ENCODE measurements at regions not wholly inside any gene's neighbourhood (a gene's known extent, or its start where the extent isn't known, plus 50 kb on each side); places are given as distances from the start of the nearest gene placed in this dataset.

DNA sequence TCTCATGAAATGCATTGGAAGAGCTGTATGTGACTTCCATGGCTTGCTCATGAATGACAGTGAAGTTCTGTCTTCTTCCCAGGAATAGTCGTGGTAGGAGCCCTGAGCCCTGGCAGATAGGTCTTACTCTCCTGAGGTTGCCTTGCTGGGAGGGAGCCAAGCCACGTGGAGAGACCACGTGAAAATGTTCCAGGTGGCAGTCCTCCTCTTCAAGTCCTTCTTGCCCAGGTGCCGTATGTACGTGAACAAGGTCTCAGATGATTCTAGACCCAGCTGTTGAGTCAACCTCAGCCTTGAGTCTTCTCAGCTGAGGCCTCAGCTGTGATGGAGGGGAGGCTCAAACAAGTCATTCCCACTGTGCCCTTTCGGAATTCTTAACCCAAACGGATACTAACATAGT is 192.4 kb upstream of the PRDM1 start (continued):
- TF ChIP-seq, protein P1, sequence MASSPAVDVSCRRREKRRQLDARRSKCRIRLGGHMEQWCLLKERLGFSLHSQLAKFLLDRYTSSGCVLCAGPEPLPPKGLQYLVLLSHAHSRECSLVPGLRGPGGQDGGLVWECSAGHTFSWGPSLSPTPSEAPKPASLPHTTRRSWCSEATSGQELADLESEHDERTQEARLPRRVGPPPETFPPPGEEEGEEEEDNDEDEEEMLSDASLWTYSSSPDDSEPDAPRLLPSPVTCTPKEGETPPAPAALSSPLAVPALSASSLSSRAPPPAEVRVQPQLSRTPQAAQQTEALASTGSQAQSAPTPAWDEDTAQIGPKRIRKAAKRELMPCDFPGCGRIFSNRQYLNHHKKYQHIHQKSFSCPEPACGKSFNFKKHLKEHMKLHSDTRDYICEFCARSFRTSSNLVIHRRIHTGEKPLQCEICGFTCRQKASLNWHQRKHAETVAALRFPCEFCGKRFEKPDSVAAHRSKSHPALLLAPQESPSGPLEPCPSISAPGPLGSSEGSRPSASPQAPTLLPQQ (tag by site-specific recombination; IDR thresholded peaks at IDR 0.05), result no peak
- TF ChIP-seq, protein P2, sequence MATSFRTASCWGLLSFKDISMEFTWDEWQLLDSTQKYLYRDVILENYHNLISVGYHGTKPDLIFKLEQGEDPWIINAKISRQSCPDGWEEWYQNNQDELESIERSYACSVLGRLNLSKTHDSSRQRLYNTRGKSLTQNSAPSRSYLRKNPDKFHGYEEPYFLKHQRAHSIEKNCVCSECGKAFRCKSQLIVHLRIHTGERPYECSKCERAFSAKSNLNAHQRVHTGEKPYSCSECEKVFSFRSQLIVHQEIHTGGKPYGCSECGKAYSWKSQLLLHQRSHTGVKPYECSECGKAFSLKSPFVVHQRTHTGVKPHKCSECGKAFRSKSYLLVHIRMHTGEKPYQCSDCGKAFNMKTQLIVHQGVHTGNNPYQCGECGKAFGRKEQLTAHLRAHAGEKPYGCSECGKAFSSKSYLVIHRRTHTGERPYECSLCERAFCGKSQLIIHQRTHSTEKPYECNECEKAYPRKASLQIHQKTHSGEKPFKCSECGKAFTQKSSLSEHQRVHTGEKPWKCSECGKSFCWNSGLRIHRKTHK (tag by site-specific recombination; IDR thresholded peaks at IDR 0.05), result no peak
- TF ChIP-seq, protein P3, sequence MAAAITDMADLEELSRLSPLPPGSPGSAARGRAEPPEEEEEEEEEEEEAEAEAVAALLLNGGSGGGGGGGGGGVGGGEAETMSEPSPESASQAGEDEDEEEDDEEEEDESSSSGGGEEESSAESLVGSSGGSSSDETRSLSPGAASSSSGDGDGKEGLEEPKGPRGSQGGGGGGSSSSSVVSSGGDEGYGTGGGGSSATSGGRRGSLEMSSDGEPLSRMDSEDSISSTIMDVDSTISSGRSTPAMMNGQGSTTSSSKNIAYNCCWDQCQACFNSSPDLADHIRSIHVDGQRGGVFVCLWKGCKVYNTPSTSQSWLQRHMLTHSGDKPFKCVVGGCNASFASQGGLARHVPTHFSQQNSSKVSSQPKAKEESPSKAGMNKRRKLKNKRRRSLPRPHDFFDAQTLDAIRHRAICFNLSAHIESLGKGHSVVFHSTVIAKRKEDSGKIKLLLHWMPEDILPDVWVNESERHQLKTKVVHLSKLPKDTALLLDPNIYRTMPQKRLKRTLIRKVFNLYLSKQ (tag by site-specific recombination; IDR thresholded peaks at IDR 0.05; ENCODE audit: borderline replicate concordance), result no peak
- no peak for TF ChIP-seq KLF9 (tag by site-specific recombination; IDR thresholded peaks at IDR 0.05; ENCODE audit: low read depth)
- TF ChIP-seq ZBTB48 (tag by site-specific recombination; IDR thresholded peaks at IDR 0.05), result no peak

DNA sequence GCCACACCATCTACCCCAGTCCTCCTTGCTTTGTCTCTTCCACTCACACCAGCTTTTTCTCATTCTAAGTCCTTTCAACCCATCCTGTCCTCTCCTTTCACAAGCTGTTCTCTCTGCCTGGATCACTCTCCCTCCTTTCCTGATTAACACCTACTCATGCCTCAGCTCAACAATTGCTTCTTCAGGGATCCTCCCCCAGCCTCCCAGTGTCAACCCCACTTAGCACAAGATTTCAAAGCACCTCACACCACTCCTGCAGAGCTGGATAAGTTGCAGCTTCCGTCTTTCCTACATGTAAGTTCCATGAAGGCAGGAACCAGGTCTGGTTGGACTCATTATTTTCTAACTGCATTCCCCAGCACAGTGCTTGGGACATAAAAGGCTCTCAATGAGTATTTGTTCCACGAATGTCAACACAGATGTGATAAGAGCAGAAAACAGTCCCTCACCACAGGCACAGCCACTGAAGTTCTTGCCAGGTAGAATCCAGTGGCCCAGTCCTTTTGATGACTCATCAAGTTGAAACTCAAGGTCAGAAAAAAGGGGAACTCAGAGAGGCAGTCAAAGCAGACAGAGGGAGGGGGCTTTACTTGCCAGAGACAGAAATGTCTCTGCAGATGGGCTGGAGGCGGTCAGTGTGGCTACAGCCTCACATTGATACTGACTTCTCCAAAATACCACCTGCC is 193.4 kb upstream of the PRDM1 start:
- H3K36me3 ChIP-seq (ENCODE audit: control insufficient read depth in 2 of 2, insufficient read depth in 1 of 2, low read length in 2 of 2), result no peaks in the 10 kb centered on the region
- ChIA-PET CTCF (interaction anchor here (0.7 to 1.1 kb wide), 2 partner anchors 9 to 411 kb away, joined by 4 to 7 read pairs; no protein-coding TSS in a partner anchor), POLR2A (no interaction called here)
- TF ChIP-seq ZNF677 (tag by site-specific recombination; IDR thresholded peaks at IDR 0.05) (no peak), ZNF223 (tag by site-specific recombination; IDR thresholded peaks at IDR 0.05) (no peak)
- no peaks in the 10 kb centered on the region for H3K9me3 ChIP-seq (ENCODE audit: control insufficient read depth, insufficient read depth, low read depth, low read length)
- no peaks in the 10 kb centered on the region for H3K4me1 ChIP-seq (ENCODE audit: control insufficient read depth, insufficient read depth, low read length)
- no peak overlapping the region for H3K4me3 ChIP-seq (ENCODE audit: low read depth, low read length)
- no peak overlapping the region for H3K27ac ChIP-seq (ENCODE audit: extremely low read depth, low read depth, low read length)

DNA sequence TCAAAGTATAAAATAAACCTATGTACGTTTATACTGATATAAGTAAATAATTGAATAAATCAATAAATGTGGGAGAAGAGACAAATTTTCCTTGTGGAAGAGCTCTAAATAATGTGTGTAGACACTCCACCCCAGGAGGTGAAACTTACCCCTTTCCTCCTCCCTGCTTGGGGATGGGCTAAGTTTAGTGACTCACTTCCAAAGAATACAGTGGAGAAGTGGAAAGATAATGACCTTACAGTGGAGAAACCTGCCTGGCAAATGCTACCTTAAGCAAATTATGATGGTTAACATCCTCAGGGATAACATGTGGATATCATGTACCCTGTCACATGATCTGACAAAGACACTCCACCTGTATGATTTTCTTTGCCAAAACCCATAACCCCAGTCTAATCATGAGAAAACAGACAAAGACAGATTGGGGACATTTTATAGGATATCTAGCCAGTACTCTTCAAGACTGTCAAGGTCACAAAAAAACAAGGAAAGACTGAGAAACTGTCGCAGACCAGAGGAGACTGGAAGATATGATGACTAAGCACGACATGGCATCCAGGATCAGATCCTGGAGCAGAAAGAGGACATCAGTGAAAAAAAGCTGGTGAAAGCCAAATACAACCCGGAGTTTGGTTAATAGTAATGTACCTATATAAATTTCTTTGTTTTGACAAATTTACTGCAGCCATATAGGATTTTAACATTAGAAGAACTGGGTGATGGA is 195.5 kb upstream of the PRDM1 start:
- POLR2A ChIA-PET, result no interaction called here
- H3K4me3 ChIP-seq (ENCODE audit: low read depth, low read length), result no peak overlapping the region
- no peaks in the 10 kb centered on the region for H3K9me3 ChIP-seq (ENCODE audit: control insufficient read depth, insufficient read depth, low read depth, low read length)
- TF ChIP-seq ZNF76 (tag by site-specific recombination; IDR thresholded peaks at IDR 0.05; ENCODE audit: borderline replicate concordance, low read depth) (no peak), ZNF610 (tag by site-specific recombination; IDR thresholded peaks at IDR 0.05; ENCODE audit: borderline replicate concordance) (no peak), REPIN1 (tag by site-specific recombination; IDR thresholded peaks at IDR 0.05; ENCODE audit: low read depth) (no peak), ZNF530 (tag by site-specific recombination; IDR thresholded peaks at IDR 0.05; ENCODE audit: low read depth) (no peak), ZNF146 (tag by site-specific recombination; IDR thresholded peaks at IDR 0.05) (no peak), ZBTB17 (tag by site-specific recombination; IDR thresholded peaks at IDR 0.05) (no peak), ZNF560 (tag by site-specific recombination; IDR thresholded peaks at IDR 0.05; ENCODE audit: borderline replicate concordance) (no peak), ZNF223 (tag by site-specific recombination; IDR thresholded peaks at IDR 0.05) (no peak), ZNF426 (tag by site-specific recombination; IDR thresholded peaks at IDR 0.05) (no peak)
- TF ChIP-seq, protein P4, sequence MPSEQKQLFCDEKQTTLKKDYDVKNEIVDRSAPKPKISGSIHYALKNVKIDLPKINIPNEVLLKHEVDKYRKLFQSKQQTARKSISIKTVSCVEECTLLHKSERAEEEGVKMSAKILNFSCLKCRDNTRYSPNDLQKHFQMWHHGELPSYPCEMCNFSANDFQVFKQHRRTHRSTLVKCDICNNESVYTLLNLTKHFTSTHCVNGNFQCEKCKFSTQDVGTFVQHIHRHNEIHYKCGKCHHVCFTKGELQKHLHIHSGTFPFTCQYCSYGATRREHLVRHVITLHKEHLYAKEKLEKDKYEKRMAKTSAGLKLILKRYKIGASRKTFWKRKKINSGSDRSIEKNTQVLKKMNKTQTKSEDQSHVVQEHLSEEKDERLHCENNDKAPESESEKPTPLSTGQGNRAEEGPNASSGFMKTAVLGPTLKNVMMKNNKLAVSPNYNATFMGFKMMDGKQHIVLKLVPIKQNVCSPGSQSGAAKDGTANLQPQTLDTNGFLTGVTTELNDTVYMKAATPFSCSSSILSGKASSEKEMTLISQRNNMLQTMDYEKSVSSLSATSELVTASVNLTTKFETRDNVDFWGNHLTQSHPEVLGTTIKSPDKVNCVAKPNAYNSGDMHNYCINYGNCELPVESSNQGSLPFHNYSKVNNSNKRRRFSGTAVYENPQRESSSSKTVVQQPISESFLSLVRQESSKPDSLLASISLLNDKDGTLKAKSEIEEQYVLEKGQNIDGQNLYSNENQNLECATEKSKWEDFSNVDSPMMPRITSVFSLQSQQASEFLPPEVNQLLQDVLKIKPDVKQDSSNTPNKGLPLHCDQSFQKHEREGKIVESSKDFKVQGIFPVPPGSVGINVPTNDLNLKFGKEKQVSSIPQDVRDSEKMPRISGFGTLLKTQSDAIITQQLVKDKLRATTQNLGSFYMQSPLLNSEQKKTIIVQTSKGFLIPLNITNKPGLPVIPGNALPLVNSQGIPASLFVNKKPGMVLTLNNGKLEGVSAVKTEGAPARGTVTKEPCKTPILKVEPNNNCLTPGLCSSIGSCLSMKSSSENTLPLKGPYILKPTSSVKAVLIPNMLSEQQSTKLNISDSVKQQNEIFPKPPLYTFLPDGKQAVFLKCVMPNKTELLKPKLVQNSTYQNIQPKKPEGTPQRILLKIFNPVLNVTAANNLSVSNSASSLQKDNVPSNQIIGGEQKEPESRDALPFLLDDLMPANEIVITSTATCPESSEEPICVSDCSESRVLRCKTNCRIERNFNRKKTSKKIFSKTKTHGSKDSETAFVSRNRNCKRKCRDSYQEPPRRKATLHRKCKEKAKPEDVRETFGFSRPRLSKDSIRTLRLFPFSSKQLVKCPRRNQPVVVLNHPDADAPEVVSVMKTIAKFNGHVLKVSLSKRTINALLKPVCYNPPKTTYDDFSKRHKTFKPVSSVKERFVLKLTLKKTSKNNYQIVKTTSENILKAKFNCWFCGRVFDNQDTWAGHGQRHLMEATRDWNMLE (tag by site-specific recombination; conservative IDR thresholded peaks at IDR 0.05; ENCODE audit: low read depth), result no peak
- TF ChIP-seq, protein P3 (tag by site-specific recombination; IDR thresholded peaks at IDR 0.05; ENCODE audit: borderline replicate concordance), result no peak
- no peaks in the 10 kb centered on the region for H3K4me1 ChIP-seq (ENCODE audit: control insufficient read depth, insufficient read depth, low read length)
- CTCF ChIA-PET, result no interaction called here
- H3K27ac ChIP-seq (ENCODE audit: extremely low read depth, low read depth, low read length), result no peak overlapping the region
- H3K36me3 ChIP-seq (ENCODE audit: control insufficient read depth in 2 of 2, insufficient read depth in 1 of 2, low read length in 2 of 2), result no peaks in the 10 kb centered on the region
